ENCODE measurements at regions not wholly inside any gene's neighbourhood (a gene's known extent, or its start where the extent isn't known, plus 50 kb on each side); places are given as distances from the start of the nearest gene placed in this dataset.

DNA sequence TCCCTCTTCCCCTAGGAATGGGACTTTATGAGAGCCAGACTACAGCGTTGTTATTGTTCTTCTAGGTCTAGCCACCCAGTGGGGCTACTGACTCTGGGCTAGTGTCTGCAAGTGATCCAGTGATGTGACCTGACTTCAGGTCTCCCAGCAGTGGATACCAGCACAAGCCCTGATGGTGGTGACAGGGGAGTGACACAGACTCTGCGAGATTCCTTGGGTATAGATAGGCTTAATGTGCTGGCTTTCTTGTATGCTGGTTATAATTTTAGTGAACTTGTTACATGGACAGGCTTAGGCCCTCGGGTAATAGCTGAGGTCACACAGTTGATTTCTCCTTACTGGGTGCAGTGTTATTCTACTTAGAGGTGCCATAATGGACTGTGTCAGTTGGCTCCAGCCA lies 106.9 kb downstream of the TBC1D30 start:
- H3K4me3 ChIP-seq (replicated peaks in 1 of 2; ENCODE audit: low read depth in 2 of 2, low read length in 2 of 2): no peak overlapping the region
- DNase-seq (ENCODE audit: low read depth in 2 of 2): no peak
- TF ChIP-seq, protein P1, sequence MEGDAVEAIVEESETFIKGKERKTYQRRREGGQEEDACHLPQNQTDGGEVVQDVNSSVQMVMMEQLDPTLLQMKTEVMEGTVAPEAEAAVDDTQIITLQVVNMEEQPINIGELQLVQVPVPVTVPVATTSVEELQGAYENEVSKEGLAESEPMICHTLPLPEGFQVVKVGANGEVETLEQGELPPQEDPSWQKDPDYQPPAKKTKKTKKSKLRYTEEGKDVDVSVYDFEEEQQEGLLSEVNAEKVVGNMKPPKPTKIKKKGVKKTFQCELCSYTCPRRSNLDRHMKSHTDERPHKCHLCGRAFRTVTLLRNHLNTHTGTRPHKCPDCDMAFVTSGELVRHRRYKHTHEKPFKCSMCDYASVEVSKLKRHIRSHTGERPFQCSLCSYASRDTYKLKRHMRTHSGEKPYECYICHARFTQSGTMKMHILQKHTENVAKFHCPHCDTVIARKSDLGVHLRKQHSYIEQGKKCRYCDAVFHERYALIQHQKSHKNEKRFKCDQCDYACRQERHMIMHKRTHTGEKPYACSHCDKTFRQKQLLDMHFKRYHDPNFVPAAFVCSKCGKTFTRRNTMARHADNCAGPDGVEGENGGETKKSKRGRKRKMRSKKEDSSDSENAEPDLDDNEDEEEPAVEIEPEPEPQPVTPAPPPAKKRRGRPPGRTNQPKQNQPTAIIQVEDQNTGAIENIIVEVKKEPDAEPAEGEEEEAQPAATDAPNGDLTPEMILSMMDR (IDR thresholded peaks at IDR 0.05; ENCODE audit: low read depth, low read length): no peak

DNA sequence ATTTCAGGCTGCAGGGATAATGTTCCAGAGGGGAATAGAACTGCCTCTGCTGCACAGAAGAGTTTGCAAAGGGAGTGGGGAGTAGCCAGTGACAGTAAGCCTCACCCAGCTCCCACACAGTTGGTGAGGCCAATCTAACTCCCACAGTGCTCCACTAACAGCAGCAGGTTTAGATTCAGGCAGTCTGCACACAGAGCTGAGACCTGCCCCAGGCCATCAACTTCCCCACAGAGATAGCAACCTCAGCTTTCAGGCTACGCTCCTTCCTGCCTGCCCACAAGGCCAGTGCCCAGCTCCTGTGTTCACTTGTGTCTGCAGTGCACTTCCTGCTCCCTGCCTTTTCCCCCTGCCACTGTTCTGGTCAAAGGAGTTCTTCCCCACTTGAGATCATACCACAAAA lies 107.5 kb downstream of the TBC1D30 start:
- TF ChIP-seq, protein P1 (IDR thresholded peaks at IDR 0.05; ENCODE audit: low read depth, low read length): no peak
- DNase-seq (ENCODE audit: low read depth in 2 of 2): no peak
- H3K4me3 ChIP-seq (replicated peaks in 1 of 2; ENCODE audit: low read depth in 2 of 2, low read length in 2 of 2): no peak overlapping the region

- H3K4me3 ChIP-seq (replicated peaks in 1 of 2; ENCODE audit: low read depth in 2 of 2, low read length in 2 of 2): no peak overlapping the region
Observed at GRCh38 chr12:64933791-64934190, 109.3 kb downstream of the TBC1D30 start.

GRCh38 chr12:64937452-64937851 lies 113.0 kb downstream of the TBC1D30 start:
- no peak overlapping the region for H3K4me3 ChIP-seq (replicated peaks in 1 of 2; ENCODE audit: low read depth in 2 of 2, low read length in 2 of 2)
- no peak for DNase-seq (ENCODE audit: low read depth in 2 of 2)
- TF ChIP-seq, protein P1 (IDR thresholded peaks at IDR 0.05; ENCODE audit: low read depth, low read length): no peak

More at GRCh38 chr12:64933791-64934190, 109.3 kb downstream of the TBC1D30 start:
- DNase-seq (ENCODE audit: low read depth in 2 of 2): no peak
- TF ChIP-seq, protein P1 (IDR thresholded peaks at IDR 0.05; ENCODE audit: low read depth, low read length): no peak

- no peak overlapping the region for H3K4me3 ChIP-seq (replicated peaks in 1 of 2; ENCODE audit: low read depth in 2 of 2, low read length in 2 of 2)
- DNase-seq (ENCODE audit: low read depth in 2 of 2): no peak
- TF ChIP-seq, protein P1 (IDR thresholded peaks at IDR 0.05; ENCODE audit: low read depth, low read length): no peak
Observed at GRCh38 chr12:64938179-64938578, 113.7 kb downstream of the TBC1D30 start.

- no peak overlapping the region for H3K4me3 ChIP-seq (replicated peaks in 1 of 2; ENCODE audit: low read depth in 2 of 2, low read length in 2 of 2)
- TF ChIP-seq, protein P1 (IDR thresholded peaks at IDR 0.05; ENCODE audit: low read depth, low read length): no peak
- DNase-seq (ENCODE audit: low read depth in 2 of 2): peak; percentile 43 to 61
Observed at GRCh38 chr12:64943686-64944085, 119.2 kb downstream of the TBC1D30 start.

DNA sequence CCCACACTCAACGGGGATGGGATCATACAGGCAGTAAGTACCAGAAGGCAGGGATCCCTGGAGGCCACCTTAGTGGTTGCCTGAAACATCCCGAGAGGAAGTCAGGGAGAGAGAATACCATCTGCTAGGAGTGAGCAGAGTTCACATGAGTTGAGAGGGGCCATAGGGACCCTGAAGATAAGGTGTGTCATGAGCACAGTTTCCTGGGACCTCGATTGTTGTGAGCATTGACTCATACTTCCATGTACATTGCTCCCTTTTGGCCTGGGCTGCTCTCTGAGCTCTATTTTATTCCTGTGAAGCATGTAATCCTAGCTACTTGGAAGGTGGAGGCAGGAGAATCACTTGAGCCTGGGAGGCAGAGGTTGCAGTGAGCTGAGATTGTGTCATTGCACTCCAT lies 120.5 kb downstream of the TBC1D30 start:
- TF ChIP-seq, protein P1 (IDR thresholded peaks at IDR 0.05; ENCODE audit: low read depth, low read length): no peak
- DNase-seq (ENCODE audit: low read depth in 2 of 2): no peak
- no peak overlapping the region for H3K4me3 ChIP-seq (replicated peaks in 1 of 2; ENCODE audit: low read depth in 2 of 2, low read length in 2 of 2)

Data from cardiac fibroblast (primary cell).